H1 (cell line): ENCODE measurements at regions not wholly inside any gene's neighbourhood (a gene's known extent, or its start where the extent isn't known, plus 50 kb on each side); places are given as distances from the start of the nearest gene placed in this dataset.

Experiments used
- CTCF ChIA-PET: fragments of 300-600 bp; sonication (Branson Sonifier 250); formaldehyde crosslinking; loops from one replicate; lab custom pipeline; 2021; ENCODE audit not compliant: partially characterized antibody; lab: Charles Lee
- POLR2A ChIA-PET: fragments of 300-600 bp; sonication (Branson Sonifier 250); formaldehyde crosslinking; loops from one replicate; lab custom pipeline; 2021; ENCODE audit warnings: inconsistent platforms; ENCODE audit not compliant: partially characterized antibody; lab: Charles Lee
- DNase-seq, 2 experiments: peaks; one replicate each; pipeline versions ENCODE4 v3.0.0 to v3.0.0-alpha.2; 2010 to 2022; ENCODE audit warnings: low spot score in 2 of 2, low read depth in 1 of 2, mixed read lengths in 1 of 2
- FAIRE-seq: peaks from 2 replicates; lab custom pipeline; 2011; peaks lifted over from hg19 to GRCh38; lab: Jason Lieb, UNC
- H2AFZ ChIP-seq: 2 replicates; pipeline ENCODE4 v1.8.1; 2012; ENCODE audit warnings: low read length, inconsistent platforms
- H2AK5ac ChIP-seq: 2 replicates; pipeline ENCODE4 v1.6.1; 2013; ENCODE audit warnings: low read depth, low read length
- H2BK120ac ChIP-seq: replicated peaks from 2 replicates; pipeline ENCODE3; 2013; ENCODE audit warnings: low read depth, low read length, inconsistent platforms
- H2BK12ac ChIP-seq: 2 replicates; pipeline ENCODE4 v1.6.1; 2013; ENCODE audit warnings: low read depth, low read length
- H2BK15ac ChIP-seq: 2 replicates; pipeline ENCODE4 v1.6.1; 2013; ENCODE audit warnings: low read length
- H2BK20ac ChIP-seq: 2 replicates; pipeline ENCODE4 v1.6.1; 2013; ENCODE audit warnings: low read length
- H2BK5ac ChIP-seq: 2 replicates; pipeline ENCODE4 v1.6.1; 2013; ENCODE audit warnings: low read depth, low read length
- H3K14ac ChIP-seq: 2 replicates; pipeline ENCODE4 v1.6.1; 2013; ENCODE audit warnings: inconsistent platforms; ENCODE audit not compliant: insufficient read length
- H3K18ac ChIP-seq: 2 replicates; pipeline ENCODE4 v1.6.1; 2013; ENCODE audit warnings: low read length; ENCODE audit errors: extremely low read depth
- H3K23ac ChIP-seq: 2 replicates; pipeline ENCODE4 v1.6.1; 2013; ENCODE audit warnings: inconsistent platforms; ENCODE audit not compliant: insufficient read length
- H3K23me2 ChIP-seq: 2 replicates; pipeline ENCODE4 v1.6.1; 2013; ENCODE audit warnings: low read depth, low read length
- H3K27ac ChIP-seq: 2 replicates; pipeline ENCODE4 v1.6.1; 2011; ENCODE audit warnings: low read depth, low read length, inconsistent platforms
- H3K27me3 ChIP-seq, 4 experiments: replicated peaks in 1 of 4; 1 replicate in 1 of 4; 2 replicates in 3 of 4; pipeline versions ENCODE4 v1.6.1 to v1.8.1; 2011 to 2013; ENCODE audit warnings: low read length in 3 of 4, mild to moderate bottlenecking in 3 of 4, inconsistent platforms in 2 of 4, mixed read lengths in 2 of 4, moderate library complexity in 1 of 4; ENCODE audit not compliant: control insufficient read depth in 3 of 4, insufficient read depth in 3 of 4; ENCODE audit errors: extremely low read depth in 1 of 4
- H3K36me3 ChIP-seq, 4 experiments: 2 replicates each; pipeline versions ENCODE4 v1.6.1 to v1.8.1; 2011 to 2013; ENCODE audit warnings: mild to moderate bottlenecking in 4 of 4, low read length in 3 of 4, moderate library complexity in 2 of 4, control low read depth in 1 of 4, inconsistent platforms in 1 of 4; ENCODE audit not compliant: insufficient read depth in 4 of 4, control insufficient read depth in 2 of 4
- H3K4ac ChIP-seq: replicated peaks from 2 replicates; pipeline ENCODE3; 2013; ENCODE audit warnings: low read length, low read depth, mixed read lengths, inconsistent platforms; ENCODE audit not compliant: insufficient read length
- H3K4me1 ChIP-seq, 4 experiments: replicated peaks in 1 of 4; 1 replicate in 1 of 4; 2 replicates in 3 of 4; pipeline versions ENCODE4 v1.6.1 to v1.8.1; 2011 to 2013; ENCODE audit warnings: low read length in 3 of 4, inconsistent platforms in 2 of 4, mixed read lengths in 1 of 4; ENCODE audit not compliant: insufficient read depth in 4 of 4, control insufficient read depth in 3 of 4
- H3K4me2 ChIP-seq, 2 experiments: 2 replicates each; pipeline versions ENCODE4 v1.6.1 to v1.8.1; 2011 to 2013; ENCODE audit warnings: low read depth in 2 of 2, low read length in 2 of 2, control low read depth in 1 of 2, inconsistent platforms in 1 of 2, mild to moderate bottlenecking in 1 of 2; ENCODE audit not compliant: insufficient read depth in 1 of 2
- H3K4me3 ChIP-seq, 4 experiments: fragments of 200-600, 300-600 bp in 1 of 4; sonication (generic), shearing (Covaris generic), sonication (Bioruptor Twin) in 1 of 4; 2 replicates each; pipeline versions ENCODE4 v1.5.1 to v1.8.1; 2011 to 2016; ENCODE audit warnings: low read length in 4 of 4, low read depth in 3 of 4, control low read depth in 2 of 4, inconsistent platforms in 2 of 4, mild to moderate bottlenecking in 2 of 4, mixed read lengths in 1 of 4, moderate library complexity in 1 of 4; ENCODE audit not compliant: insufficient read depth in 2 of 4; ENCODE audit errors: extremely low read depth in 1 of 4
- H3K56ac ChIP-seq: replicated peaks from 2 replicates; pipeline ENCODE3; 2013; ENCODE audit warnings: low read depth, mild to moderate bottlenecking, mixed read lengths, low read length, inconsistent platforms; ENCODE audit not compliant: insufficient read length
- H3K79me1 ChIP-seq: 2 replicates; pipeline ENCODE4 v1.6.1; 2013; ENCODE audit warnings: low read depth, low read length, control low read depth
- H3K79me2 ChIP-seq, 2 experiments: 2 replicates each; pipeline versions ENCODE4 v1.6.1 to v1.8.1; 2012 to 2013; ENCODE audit warnings: low read length in 2 of 2, mild to moderate bottlenecking in 2 of 2, inconsistent platforms in 1 of 2; ENCODE audit not compliant: insufficient read depth in 2 of 2, control insufficient read depth in 1 of 2
- H3K9ac ChIP-seq, 4 experiments: replicated peaks in 1 of 4; 1 replicate in 1 of 4; 2 replicates in 3 of 4; pipeline versions ENCODE4 v1.6.1 to v1.8.1; 2011 to 2013; ENCODE audit warnings: low read depth in 3 of 4, low read length in 3 of 4, control low read depth in 2 of 4, mild to moderate bottlenecking in 2 of 4, moderate library complexity in 2 of 4, inconsistent platforms in 1 of 4; ENCODE audit errors: extremely low read depth in 1 of 4
- H3K9me3 ChIP-seq, 2 experiments: 2 replicates each; pipeline versions ENCODE4 v1.6.1 to v1.8.1; 2012 to 2013; ENCODE audit warnings: mild to moderate bottlenecking in 2 of 2, moderate library complexity in 2 of 2, control low read depth in 1 of 2, inconsistent platforms in 1 of 2, low read depth in 1 of 2, low read length in 1 of 2, mixed read lengths in 1 of 2; ENCODE audit not compliant: insufficient read depth in 2 of 2
- H4K20me1 ChIP-seq, 2 experiments: replicated peaks in 1 of 2; 2 replicates each; pipeline versions ENCODE3 to v1.8.1; 2011 to 2013; ENCODE audit warnings: inconsistent platforms in 2 of 2, low read length in 2 of 2, mild to moderate bottlenecking in 1 of 2; ENCODE audit not compliant: insufficient read depth in 2 of 2, control insufficient read depth in 1 of 2
- H4K5ac ChIP-seq: 2 replicates; pipeline ENCODE4 v1.6.1; 2013; ENCODE audit warnings: low read length, low read depth, mixed read lengths, inconsistent platforms; ENCODE audit not compliant: insufficient read length
- H4K8ac ChIP-seq: 2 replicates; pipeline ENCODE4 v1.8.0; 2013; ENCODE audit warnings: mild to moderate bottlenecking, moderate library complexity, low read length, inconsistent platforms; ENCODE audit not compliant: insufficient read depth; ENCODE audit errors: extremely low read depth
- H4K91ac ChIP-seq: replicated peaks from 2 replicates; pipeline ENCODE3; 2013; ENCODE audit warnings: low read length, mixed read lengths, inconsistent platforms; ENCODE audit not compliant: insufficient read length
- BRCA1 ChIP-seq: IDR thresholded peaks from 2 replicates; pipeline ENCODE4 v1.6.1; 2012; ENCODE audit warnings: low read depth, low read length, improper control_type of control experiment
- CEBPB ChIP-seq: IDR thresholded peaks from 2 replicates; pipeline ENCODE4 v1.6.1; 2012; ENCODE audit warnings: low read depth, low read length
- EGR1 ChIP-seq: IDR thresholded peaks from 2 replicates; pipeline ENCODE4 v1.6.1; 2011; ENCODE audit warnings: low read depth, low read length, borderline replicate concordance
- HDAC2 ChIP-seq, 2 experiments: fragments of 300-600 bp in 1 of 2; sonication (generic) in 1 of 2; IDR thresholded peaks; 2 replicates each; pipeline ENCODE4 v1.6.1; 2011 to 2012; ENCODE audit warnings: low read depth in 2 of 2, low read length in 2 of 2, mild to moderate bottlenecking in 2 of 2, moderate library complexity in 2 of 2, borderline replicate concordance in 1 of 2, inconsistent platforms in 1 of 2
- KDM1A ChIP-seq: fragments of 200-600, 300-600 bp; sonication (generic); IDR thresholded peaks from 2 replicates; pipeline ENCODE4 v1.7.1; 2016; ENCODE audit warnings: mild to moderate bottlenecking, low read length, borderline replicate concordance
- POLR2AphosphoS5 ChIP-seq: IDR thresholded peaks from 2 replicates; pipeline ENCODE4 v1.6.1; 2011; ENCODE audit warnings: low read depth, low read length
- SAP30 ChIP-seq: fragments of 300-600 bp; sonication (generic); IDR thresholded peaks from 2 replicates; pipeline ENCODE4 v1.7.1; 2012; ENCODE audit warnings: low read length, moderate library complexity, mild to moderate bottlenecking, inconsistent platforms; ENCODE audit not compliant: insufficient read depth, insufficient replicate concordance
- TBP ChIP-seq: IDR thresholded peaks from 2 replicates; pipeline ENCODE4 v1.6.1; 2011; ENCODE audit warnings: low read depth, low read length, improper control_type of control experiment
- YY1 ChIP-seq: IDR thresholded peaks from 2 replicates; pipeline ENCODE4 v1.6.1; 2011; ENCODE audit warnings: low read depth, mild to moderate bottlenecking, low read length
- WGBS, 2 experiments: shearing (Covaris generic) in 1 of 2; methylation state at CpG; one replicate each; pipeline versions ENCODE4 v1.1.6 to v1.1.7; 2013 to 2015; ENCODE audit warnings: low lambda C conversion rate in 2 of 2, mixed read lengths in 2 of 2, inconsistent platforms in 1 of 2, low coverage in 1 of 2, missing lambda C conversion rate in 1 of 2; ENCODE audit not compliant: insufficient replicate concordance in 2 of 2, insufficient coverage in 1 of 2, insufficient read length in 1 of 2; ENCODE audit errors: extremely low coverage in 1 of 2, missing lambda C conversion rate in 1 of 2; 5-methylcytosine and 5-hydroxymethylcytosine counted together
- TF ChIP-seq, protein P1 (sequence below): IDR thresholded peaks from 2 replicates; pipeline ENCODE4 v1.6.1; 2012; ENCODE audit warnings: low read length, inconsistent platforms
- TF ChIP-seq, protein P2 (sequence below): IDR thresholded peaks from 2 replicates; pipeline ENCODE4 v1.6.1; 2011; ENCODE audit warnings: low read length, improper control_type of control experiment

- Histone ChIP-seq H3K14ac (no peak overlapping the region), H3K18ac (no peak overlapping the region), H3K4ac (no peak overlapping the region), H3K9ac (no peak overlapping the region), H3K79me1 (no peaks in the 10 kb centered on the region), H3K27ac (no peak overlapping the region), H4K20me1 (no peaks in the 10 kb centered on the region), H4K5ac (no peak overlapping the region), H3K56ac (no peak overlapping the region), H4K8ac (no peak overlapping the region), H3K36me3 (no peaks in the 10 kb centered on the region), H3K4me3 (no peak overlapping the region), H2BK20ac (no peak overlapping the region), H2BK120ac (no peak overlapping the region), H3K4me2 (no peak overlapping the region), H3K4me1 (peaks cover 0 to 9% (median 0%) of the 10 kb centered on the region in 4 experiments; a peak in 2 of 7 replicates), H4K91ac (no peak overlapping the region), H2AK5ac (no peak overlapping the region), H3K27me3 (no peaks in the 10 kb centered on the region), H3K23me2 (no peaks in the 10 kb centered on the region), H3K9me3 (no peaks in the 10 kb centered on the region), H2BK12ac (no peak overlapping the region), H2AFZ (no peak overlapping the region), H2BK5ac (no peak overlapping the region), H3K23ac (no peak overlapping the region), H3K79me2 (no peaks in the 10 kb centered on the region), H2BK15ac (no peak overlapping the region)
- ChIA-PET CTCF (no interaction called here), POLR2A (no interaction called here)
- no peak for FAIRE-seq
- DNase-seq, result no peak
- TF ChIP-seq BRCA1, result no peak
- no peak for TF ChIP-seq TBP
- no peak for TF ChIP-seq HDAC2 (IDR thresholded peaks at IDR 0.05; ENCODE audit: borderline replicate concordance in 1 of 2, low read depth in 2 of 2, low read length in 2 of 2)
- TF ChIP-seq, protein P1, sequence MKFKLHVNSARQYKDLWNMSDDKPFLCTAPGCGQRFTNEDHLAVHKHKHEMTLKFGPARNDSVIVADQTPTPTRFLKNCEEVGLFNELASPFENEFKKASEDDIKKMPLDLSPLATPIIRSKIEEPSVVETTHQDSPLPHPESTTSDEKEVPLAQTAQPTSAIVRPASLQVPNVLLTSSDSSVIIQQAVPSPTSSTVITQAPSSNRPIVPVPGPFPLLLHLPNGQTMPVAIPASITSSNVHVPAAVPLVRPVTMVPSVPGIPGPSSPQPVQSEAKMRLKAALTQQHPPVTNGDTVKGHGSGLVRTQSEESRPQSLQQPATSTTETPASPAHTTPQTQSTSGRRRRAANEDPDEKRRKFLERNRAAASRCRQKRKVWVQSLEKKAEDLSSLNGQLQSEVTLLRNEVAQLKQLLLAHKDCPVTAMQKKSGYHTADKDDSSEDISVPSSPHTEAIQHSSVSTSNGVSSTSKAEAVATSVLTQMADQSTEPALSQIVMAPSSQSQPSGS, result no peak
- TF ChIP-seq KDM1A, result no peak
- TF ChIP-seq, protein P2, sequence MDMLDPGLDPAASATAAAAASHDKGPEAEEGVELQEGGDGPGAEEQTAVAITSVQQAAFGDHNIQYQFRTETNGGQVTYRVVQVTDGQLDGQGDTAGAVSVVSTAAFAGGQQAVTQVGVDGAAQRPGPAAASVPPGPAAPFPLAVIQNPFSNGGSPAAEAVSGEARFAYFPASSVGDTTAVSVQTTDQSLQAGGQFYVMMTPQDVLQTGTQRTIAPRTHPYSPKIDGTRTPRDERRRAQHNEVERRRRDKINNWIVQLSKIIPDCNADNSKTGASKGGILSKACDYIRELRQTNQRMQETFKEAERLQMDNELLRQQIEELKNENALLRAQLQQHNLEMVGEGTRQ, result no peak
- no peak for TF ChIP-seq SAP30
- TF ChIP-seq CEBPB, result no peak
- no peak for TF ChIP-seq YY1
- no peak for TF ChIP-seq POLR2AphosphoS5
- TF ChIP-seq EGR1, result no peak
- WGBS, 2 experiments, result 89% methylated on average over 4 of the region's 4 CpGs; no CpG with 5 or more reads in 1 of the 2 experiments
These were observed 890.8 kb upstream of the PHF14 start for GRCh38 chr7:10082896-10083295.
